ENCODE measurements at regions not wholly inside any gene's neighbourhood (a gene's known extent, or its start where the extent isn't known, plus 50 kb on each side); places are given as distances from the start of the nearest gene placed in this dataset.

- intact Hi-C loops (cut with micrococcal nuclease): no loop called here
- Mint-ChIP-seq H3K27ac (no peak overlapping the region), H3K4me1 (no peaks in the 10 kb centered on the region), H3K27me3 (no peaks in the 10 kb centered on the region), H3K36me3 (ENCODE audit: low read depth) (no peaks in the 10 kb centered on the region), H3K9me3 (peaks cover 3% of the 10 kb centered on the region), H3K4me3 (no peak overlapping the region)
- DNase-seq: no peak
- TF ChIP-seq CTCF (IDR thresholded peaks at IDR 0.05): no peak
- no peak for ATAC-seq (ENCODE audit: low read depth)
- ChIA-PET POLR2A (no interaction called here), CTCF (no interaction called here)
Measured at GRCh38 chr4:166230841-166231240, 357.8 kb downstream of the TLL1 start.

GRCh38 chr4:166239354-166239753, 366.3 kb downstream of the TLL1 start:
- H3K27me3 Mint-ChIP-seq: no peaks in the 10 kb centered on the region
- DNase-seq (no peak), ATAC-seq (ENCODE audit: low read depth) (no peak)
- H3K9me3 Mint-ChIP-seq: no peaks in the 10 kb centered on the region
- H3K4me1 Mint-ChIP-seq: no peaks in the 10 kb centered on the region
- no peak overlapping the region for H3K4me3 Mint-ChIP-seq
- CTCF ChIA-PET: no interaction called here
- TF ChIP-seq CTCF (IDR thresholded peaks at IDR 0.05): no peak
- H3K36me3 Mint-ChIP-seq (ENCODE audit: low read depth): no peaks in the 10 kb centered on the region
- intact Hi-C loops (cut with micrococcal nuclease): no loop called here
- no peak overlapping the region for H3K27ac Mint-ChIP-seq
- POLR2A ChIA-PET: no interaction called here

- CTCF ChIA-PET: no interaction called here
- TF ChIP-seq CTCF (IDR thresholded peaks at IDR 0.05): no peak
- no peaks in the 10 kb centered on the region for H3K4me1 Mint-ChIP-seq
- no peak for DNase-seq
- no peak for ATAC-seq (ENCODE audit: low read depth)
- intact Hi-C loops (cut with micrococcal nuclease): loop anchor here (1.0 to 5.0 kb wide), 2 partner anchors 87 to 760 kb away; no protein-coding TSS in a partner anchor
- H3K27me3 Mint-ChIP-seq: no peaks in the 10 kb centered on the region
- H3K9me3 Mint-ChIP-seq: no peaks in the 10 kb centered on the region
- POLR2A ChIA-PET: no interaction called here
- H3K36me3 Mint-ChIP-seq (ENCODE audit: low read depth): no peaks in the 10 kb centered on the region
- no peak overlapping the region for H3K27ac Mint-ChIP-seq
- H3K4me3 Mint-ChIP-seq: no peak overlapping the region
Measured at GRCh38 chr4:166252487-166253402, 379.7 kb downstream of the TLL1 start.

GRCh38 chr4:166257276-166257675, 384.2 kb downstream of the TLL1 start:
- DNase-seq (no peak), ATAC-seq (ENCODE audit: low read depth) (no peak)
- no peak for TF ChIP-seq CTCF (IDR thresholded peaks at IDR 0.05)
- Mint-ChIP-seq H3K4me1 (no peaks in the 10 kb centered on the region), H3K9me3 (no peaks in the 10 kb centered on the region), H3K27ac (no peak overlapping the region), H3K36me3 (ENCODE audit: low read depth) (no peaks in the 10 kb centered on the region), H3K27me3 (no peaks in the 10 kb centered on the region), H3K4me3 (no peak overlapping the region)
- intact Hi-C loops (cut with micrococcal nuclease): no loop called here
- POLR2A ChIA-PET: no interaction called here
- CTCF ChIA-PET: no interaction called here

GRCh38 chr4:166257891-166258290, 384.9 kb downstream of the TLL1 start:
- ChIA-PET POLR2A (no interaction called here), CTCF (no interaction called here)
- no peaks in the 10 kb centered on the region for H3K4me1 Mint-ChIP-seq
- TF ChIP-seq CTCF (IDR thresholded peaks at IDR 0.05): no peak
- no peak overlapping the region for H3K27ac Mint-ChIP-seq
- H3K36me3 Mint-ChIP-seq (ENCODE audit: low read depth): no peaks in the 10 kb centered on the region
- no peaks in the 10 kb centered on the region for H3K9me3 Mint-ChIP-seq
- no peak overlapping the region for H3K4me3 Mint-ChIP-seq
- ATAC-seq (ENCODE audit: low read depth) (no peak), DNase-seq (no peak)
- H3K27me3 Mint-ChIP-seq: no peaks in the 10 kb centered on the region
- intact Hi-C loops (cut with micrococcal nuclease): no loop called here
